ENCODE measurements at regions not wholly inside any gene's neighbourhood (a gene's known extent, or its start where the extent isn't known, plus 50 kb on each side); places are given as distances from the start of the nearest gene placed in this dataset.

DNA sequence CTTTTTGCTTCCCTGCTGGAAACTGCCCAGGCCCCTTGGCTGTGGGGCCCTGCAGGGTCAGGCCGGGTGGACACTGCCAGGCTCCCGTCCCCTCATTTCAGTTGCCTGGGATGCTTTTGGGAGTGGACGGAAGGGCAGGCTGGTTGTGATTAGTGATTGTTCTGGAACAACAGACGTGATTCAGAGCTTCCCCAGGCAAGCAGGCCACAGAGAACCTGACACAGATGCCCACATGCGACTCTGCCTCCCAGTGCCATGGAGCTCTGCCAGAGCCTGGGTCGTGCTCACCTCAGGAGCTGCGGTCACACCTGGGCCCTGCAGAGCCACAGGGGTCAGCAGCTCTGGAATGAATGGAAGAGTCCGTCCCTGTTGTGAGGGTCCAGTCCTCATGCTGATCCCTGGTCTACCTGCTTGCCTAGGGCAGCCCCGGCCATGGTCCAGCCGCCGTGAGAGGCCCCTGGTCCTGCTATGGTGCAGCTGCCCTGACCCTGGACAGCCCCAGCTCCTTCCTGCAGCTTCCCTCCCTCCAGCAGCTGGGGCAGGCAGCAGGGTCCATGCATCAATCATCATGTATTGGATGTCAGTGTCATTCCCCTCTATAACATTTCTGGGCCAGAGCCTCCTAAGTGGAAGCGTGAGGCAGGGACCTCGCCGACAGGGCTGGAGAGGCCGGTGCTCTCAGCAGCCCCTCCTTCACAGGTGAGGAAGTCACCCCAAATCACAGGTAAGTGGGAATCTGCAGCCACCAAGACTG lies 518.6 kb upstream of the MYT1L start:
- Histone ChIP-seq H2AK5ac (ENCODE audit: low read length, severe bottlenecking) (no peak overlapping the region), H4K91ac (ENCODE audit: low read length) (no peak overlapping the region), H3K79me1 (replicated peaks; ENCODE audit: low read length, poor library complexity, severe bottlenecking) (no peaks in the 10 kb centered on the region), H3K4me3 (ENCODE audit: insufficient read depth in 1 of 2, low read depth in 1 of 2, low read length in 2 of 2) (peak overlapping the region in 1 of 2 experiments; percentile 15), H3K9ac (ENCODE audit: low read length) (no peak overlapping the region), H3K23ac (ENCODE audit: low read length in 2 of 2) (no peak overlapping the region), H3K4ac (ENCODE audit: low read depth in 1 of 2, low read length in 2 of 2) (no peak overlapping the region), H3K4me1 (ENCODE audit: control insufficient read depth, insufficient read depth, low read depth, low read length) (peaks cover 1% of the 10 kb centered on the region), H3K14ac (ENCODE audit: low read length in 2 of 2) (no peak overlapping the region), H3K4me2 (ENCODE audit: low read length, poor library complexity, severe bottlenecking) (no peak overlapping the region), H2BK5ac (ENCODE audit: low read depth, low read length, poor library complexity, severe bottlenecking) (no peak overlapping the region), H4K8ac (ENCODE audit: low read length) (no peak overlapping the region), H2BK120ac (ENCODE audit: low read depth, low read length) (no peak overlapping the region), H3K18ac (ENCODE audit: low read depth in 1 of 2, low read length in 2 of 2) (no peak overlapping the region), H3K27me3 (ENCODE audit: control insufficient read depth in 1 of 2, insufficient read depth in 1 of 2, low read length in 2 of 2) (no peaks in the 10 kb centered on the region), H2BK12ac (ENCODE audit: low read length in 2 of 2) (no peak overlapping the region), H2AFZ (ENCODE audit: low read depth, low read length) (no peak overlapping the region), H3K9me3 (ENCODE audit: control insufficient read depth, low read length) (no peaks in the 10 kb centered on the region), H2BK15ac (ENCODE audit: low read depth, poor library complexity, severe bottlenecking) (no peak overlapping the region), H3K27ac (ENCODE audit: low read length, poor library complexity, severe bottlenecking) (no peak overlapping the region), H3K36me3 (ENCODE audit: control insufficient read depth in 1 of 2, insufficient read depth in 2 of 2, low read depth in 1 of 2, low read length in 2 of 2) (no peaks in the 10 kb centered on the region)
- WGBS: 83% methylated on average over 15 of the region's 15 CpGs
- no peak for DNase-seq

DNA sequence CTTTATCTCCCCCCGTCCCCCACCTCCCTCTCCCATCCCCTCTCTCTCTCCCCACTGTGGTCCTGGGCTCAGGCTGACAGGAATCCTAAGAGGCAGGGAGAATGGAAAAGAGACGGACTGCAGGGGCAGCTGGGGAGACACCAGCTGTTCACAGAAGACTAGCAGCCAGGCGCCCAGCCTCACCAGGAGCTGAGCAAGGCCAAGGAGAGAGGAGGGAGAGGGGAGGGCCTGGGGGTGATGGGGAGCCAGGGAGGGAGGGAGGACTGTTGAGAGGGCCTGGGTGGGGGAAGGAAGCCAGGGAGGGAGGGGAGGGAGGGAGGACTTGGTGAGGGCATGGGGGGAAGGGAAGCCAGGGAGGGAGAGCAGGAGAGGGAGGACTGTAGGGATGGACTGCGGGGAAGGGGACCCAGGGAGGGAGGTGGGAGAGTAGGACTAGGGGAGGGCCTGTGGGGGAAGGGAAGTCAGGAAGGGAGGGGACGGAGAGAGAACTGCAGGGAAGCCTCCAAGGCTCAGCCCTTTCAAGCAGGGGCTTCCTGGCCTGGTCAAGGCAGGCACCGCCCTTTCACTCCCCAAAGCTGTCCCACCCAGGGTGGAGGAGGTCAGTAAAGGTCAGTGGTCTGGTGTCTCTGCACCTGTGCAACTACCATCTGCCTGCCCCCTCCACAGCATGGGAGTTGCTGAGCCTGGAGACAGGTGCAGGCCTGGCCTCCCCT lies 517.7 kb upstream of the MYT1L start:
- H3K4me3 ChIP-seq (ENCODE audit: insufficient read depth in 1 of 2, low read depth in 1 of 2, low read length in 2 of 2): no peak overlapping the region
- H2BK15ac ChIP-seq (ENCODE audit: low read depth, poor library complexity, severe bottlenecking): no peak overlapping the region
- H3K27ac ChIP-seq (ENCODE audit: low read length, poor library complexity, severe bottlenecking): no peak overlapping the region
- no peak overlapping the region for H3K9ac ChIP-seq (ENCODE audit: low read length)
- no peaks in the 10 kb centered on the region for H3K27me3 ChIP-seq (ENCODE audit: control insufficient read depth in 1 of 2, insufficient read depth in 1 of 2, low read length in 2 of 2)
- peaks cover 1% of the 10 kb centered on the region for H3K4me1 ChIP-seq (ENCODE audit: control insufficient read depth, insufficient read depth, low read depth, low read length)
- 31% methylated on average over 3 of the region's 6 CpGs for WGBS
- no peak overlapping the region for H2BK12ac ChIP-seq (ENCODE audit: low read length in 2 of 2)
- H3K18ac ChIP-seq (ENCODE audit: low read depth in 1 of 2, low read length in 2 of 2): no peak overlapping the region
- H3K36me3 ChIP-seq (ENCODE audit: control insufficient read depth in 1 of 2, insufficient read depth in 2 of 2, low read depth in 1 of 2, low read length in 2 of 2): no peaks in the 10 kb centered on the region
- no peak overlapping the region for H2AFZ ChIP-seq (ENCODE audit: low read depth, low read length)
- H3K79me1 ChIP-seq (replicated peaks; ENCODE audit: low read length, poor library complexity, severe bottlenecking): no peaks in the 10 kb centered on the region
- H3K4me2 ChIP-seq (ENCODE audit: low read length, poor library complexity, severe bottlenecking): no peak overlapping the region
- H4K91ac ChIP-seq (ENCODE audit: low read length): no peak overlapping the region
- no peak overlapping the region for H3K4ac ChIP-seq (ENCODE audit: low read depth in 1 of 2, low read length in 2 of 2)
- H3K23ac ChIP-seq (ENCODE audit: low read length in 2 of 2): no peak overlapping the region
- DNase-seq: no peak
- no peak overlapping the region for H4K8ac ChIP-seq (ENCODE audit: low read length)
- no peak overlapping the region for H2BK5ac ChIP-seq (ENCODE audit: low read depth, low read length, poor library complexity, severe bottlenecking)
- H2BK120ac ChIP-seq (ENCODE audit: low read depth, low read length): no peak overlapping the region
- no peak overlapping the region for H3K14ac ChIP-seq (ENCODE audit: low read length in 2 of 2)
- no peaks in the 10 kb centered on the region for H3K9me3 ChIP-seq (ENCODE audit: control insufficient read depth, low read length)
- no peak overlapping the region for H2AK5ac ChIP-seq (ENCODE audit: low read length, severe bottlenecking)

DNA sequence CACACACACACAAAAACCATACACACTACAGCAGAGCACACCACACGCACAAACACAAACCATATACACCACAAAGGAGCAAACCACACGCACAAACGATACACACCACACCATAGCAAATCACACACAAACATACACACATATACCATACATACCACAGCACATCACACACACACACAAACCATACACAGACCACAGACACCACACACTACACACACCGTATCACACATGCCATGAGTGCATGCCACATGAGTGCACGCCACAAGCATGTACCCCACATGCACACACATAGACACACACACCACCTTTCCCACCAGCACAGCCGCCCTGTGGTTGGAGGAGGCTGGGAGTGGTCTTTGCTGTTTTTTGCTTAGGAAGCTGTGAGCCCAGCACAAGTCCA lies 517.1 kb upstream of the MYT1L start:
- Histone ChIP-seq H2BK5ac (ENCODE audit: low read depth, low read length, poor library complexity, severe bottlenecking) (no peak overlapping the region), H3K4me1 (ENCODE audit: control insufficient read depth, insufficient read depth, low read depth, low read length) (peaks cover 1% of the 10 kb centered on the region), H3K79me1 (replicated peaks; ENCODE audit: low read length, poor library complexity, severe bottlenecking) (no peaks in the 10 kb centered on the region), H3K4me3 (ENCODE audit: insufficient read depth in 1 of 2, low read depth in 1 of 2, low read length in 2 of 2) (no peak overlapping the region), H4K91ac (ENCODE audit: low read length) (no peak overlapping the region), H2AK5ac (ENCODE audit: low read length, severe bottlenecking) (no peak overlapping the region), H2BK120ac (ENCODE audit: low read depth, low read length) (no peak overlapping the region), H2AFZ (ENCODE audit: low read depth, low read length) (no peak overlapping the region), H3K23ac (ENCODE audit: low read length in 2 of 2) (no peak overlapping the region), H3K18ac (ENCODE audit: low read depth in 1 of 2, low read length in 2 of 2) (no peak overlapping the region), H3K4me2 (ENCODE audit: low read length, poor library complexity, severe bottlenecking) (no peak overlapping the region), H2BK12ac (ENCODE audit: low read length in 2 of 2) (no peak overlapping the region), H2BK15ac (ENCODE audit: low read depth, poor library complexity, severe bottlenecking) (no peak overlapping the region), H3K9ac (ENCODE audit: low read length) (no peak overlapping the region), H3K14ac (ENCODE audit: low read length in 2 of 2) (no peak overlapping the region), H3K36me3 (ENCODE audit: control insufficient read depth in 1 of 2, insufficient read depth in 2 of 2, low read depth in 1 of 2, low read length in 2 of 2) (no peaks in the 10 kb centered on the region), H4K8ac (ENCODE audit: low read length) (no peak overlapping the region), H3K27ac (ENCODE audit: low read length, poor library complexity, severe bottlenecking) (no peak overlapping the region), H3K27me3 (ENCODE audit: control insufficient read depth in 1 of 2, insufficient read depth in 1 of 2, low read length in 2 of 2) (no peaks in the 10 kb centered on the region), H3K9me3 (ENCODE audit: control insufficient read depth, low read length) (no peaks in the 10 kb centered on the region), H3K4ac (ENCODE audit: low read depth in 1 of 2, low read length in 2 of 2) (no peak overlapping the region)
- WGBS: 93% methylated on average over 4 of the region's 6 CpGs
- DNase-seq: no peak

DNA sequence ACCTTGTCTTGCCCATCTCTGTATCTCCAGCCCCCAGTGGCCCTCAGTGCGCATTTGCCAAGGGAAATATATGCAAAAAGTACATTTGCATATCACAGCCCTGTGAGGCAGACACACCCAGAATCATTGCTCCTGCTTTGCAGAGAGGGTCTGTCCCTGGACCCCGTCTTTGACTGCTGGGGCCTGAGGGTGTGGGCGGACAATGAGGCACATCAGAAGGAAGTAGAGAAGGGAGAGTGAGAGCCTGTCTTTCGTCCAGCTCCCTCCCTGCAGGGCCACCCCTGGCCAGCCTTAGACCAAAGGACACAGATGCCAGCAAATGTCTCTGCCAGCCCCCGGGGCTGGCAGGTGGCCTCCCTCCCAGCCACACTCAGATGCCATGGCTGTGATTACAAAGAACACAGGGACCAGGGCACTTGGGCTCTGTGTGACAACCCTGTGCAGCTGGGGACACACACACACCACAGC lies 516.2 kb upstream of the MYT1L start:
- Histone ChIP-seq H3K14ac (ENCODE audit: low read length in 2 of 2) (no peak overlapping the region), H3K9me3 (ENCODE audit: control insufficient read depth, low read length) (no peaks in the 10 kb centered on the region), H2BK15ac (ENCODE audit: low read depth, poor library complexity, severe bottlenecking) (no peak overlapping the region), H3K4me1 (ENCODE audit: control insufficient read depth, insufficient read depth, low read depth, low read length) (peaks cover 1% of the 10 kb centered on the region), H3K4me2 (ENCODE audit: low read length, poor library complexity, severe bottlenecking) (no peak overlapping the region), H2BK120ac (ENCODE audit: low read depth, low read length) (no peak overlapping the region), H3K36me3 (ENCODE audit: control insufficient read depth in 1 of 2, insufficient read depth in 2 of 2, low read depth in 1 of 2, low read length in 2 of 2) (no peaks in the 10 kb centered on the region), H3K18ac (ENCODE audit: low read depth in 1 of 2, low read length in 2 of 2) (no peak overlapping the region), H3K9ac (ENCODE audit: low read length) (no peak overlapping the region), H3K79me1 (replicated peaks; ENCODE audit: low read length, poor library complexity, severe bottlenecking) (no peaks in the 10 kb centered on the region), H3K23ac (ENCODE audit: low read length in 2 of 2) (no peak overlapping the region), H3K4me3 (ENCODE audit: insufficient read depth in 1 of 2, low read depth in 1 of 2, low read length in 2 of 2) (no peak overlapping the region), H3K27ac (ENCODE audit: low read length, poor library complexity, severe bottlenecking) (no peak overlapping the region), H2BK12ac (ENCODE audit: low read length in 2 of 2) (no peak overlapping the region), H3K4ac (ENCODE audit: low read depth in 1 of 2, low read length in 2 of 2) (no peak overlapping the region), H2AK5ac (ENCODE audit: low read length, severe bottlenecking) (no peak overlapping the region), H4K91ac (ENCODE audit: low read length) (no peak overlapping the region), H4K8ac (ENCODE audit: low read length) (no peak overlapping the region), H3K27me3 (ENCODE audit: control insufficient read depth in 1 of 2, insufficient read depth in 1 of 2, low read length in 2 of 2) (no peaks in the 10 kb centered on the region), H2AFZ (ENCODE audit: low read depth, low read length) (no peak overlapping the region), H2BK5ac (ENCODE audit: low read depth, low read length, poor library complexity, severe bottlenecking) (no peak overlapping the region)
- 75% methylated on average over 5 of the region's 5 CpGs for WGBS
- DNase-seq: no peak

All from mesenchymal stem cell (in vitro differentiated cells and primary cell).